ENCODE measurements at regions not wholly inside any gene's neighbourhood (a gene's known extent, or its start where the extent isn't known, plus 50 kb on each side); places are given as distances from the start of the nearest gene placed in this dataset.

- H3K9me3 Mint-ChIP-seq, result peaks cover 13% of the 10 kb centered on the region
Measured at GRCh38 chr11:129574431-129574830, 198.8 kb downstream of the BARX2 start.

GRCh38 chr11:129576652-129577051, 201.0 kb downstream of the BARX2 start:
- H3K4me1 Mint-ChIP-seq (ENCODE audit: low read depth), result no peaks in the 10 kb centered on the region
- no peaks in the 10 kb centered on the region for H3K36me3 Mint-ChIP-seq (ENCODE audit: low read depth)
- peaks cover 8% of the 10 kb centered on the region for H3K9me3 Mint-ChIP-seq
- H3K27me3 Mint-ChIP-seq, result no peaks in the 10 kb centered on the region
- no peak overlapping the region for H3K4me3 Mint-ChIP-seq
- H3K27ac Mint-ChIP-seq, result no peak overlapping the region

More at GRCh38 chr11:129574431-129574830, 198.8 kb downstream of the BARX2 start:
- H3K27me3 Mint-ChIP-seq, result no peaks in the 10 kb centered on the region
- no peaks in the 10 kb centered on the region for H3K36me3 Mint-ChIP-seq (ENCODE audit: low read depth)
- no peak overlapping the region for H3K4me3 Mint-ChIP-seq
- H3K27ac Mint-ChIP-seq, result no peak overlapping the region
- H3K4me1 Mint-ChIP-seq (ENCODE audit: low read depth), result no peaks in the 10 kb centered on the region

- no peaks in the 10 kb centered on the region for H3K36me3 Mint-ChIP-seq (ENCODE audit: low read depth)
- H3K27me3 Mint-ChIP-seq, result peaks cover 4% of the 10 kb centered on the region
- peaks cover 8% of the 10 kb centered on the region for H3K9me3 Mint-ChIP-seq
- H3K27ac Mint-ChIP-seq, result no peak overlapping the region
- no peak overlapping the region for H3K4me3 Mint-ChIP-seq
- H3K4me1 Mint-ChIP-seq (ENCODE audit: low read depth), result no peaks in the 10 kb centered on the region
Measured at GRCh38 chr11:129578006-129578405, 202.4 kb downstream of the BARX2 start.

- Mint-ChIP-seq H3K27ac (no peak overlapping the region), H3K27me3 (peaks cover 4% of the 10 kb centered on the region), H3K4me3 (no peak overlapping the region), H3K36me3 (ENCODE audit: low read depth) (no peaks in the 10 kb centered on the region), H3K4me1 (ENCODE audit: low read depth) (no peaks in the 10 kb centered on the region), H3K9me3 (no peaks in the 10 kb centered on the region)
Measured at GRCh38 chr11:129580278-129580677, 204.6 kb downstream of the BARX2 start.

- Mint-ChIP-seq H3K9me3 (no peaks in the 10 kb centered on the region), H3K36me3 (ENCODE audit: low read depth) (no peaks in the 10 kb centered on the region), H3K4me1 (ENCODE audit: low read depth) (no peaks in the 10 kb centered on the region), H3K4me3 (no peak overlapping the region), H3K27ac (no peak overlapping the region), H3K27me3 (peaks cover 14% of the 10 kb centered on the region)
Measured at GRCh38 chr11:129584316-129584715, 208.7 kb downstream of the BARX2 start.

- peaks cover 15% of the 10 kb centered on the region for H3K27me3 Mint-ChIP-seq
- H3K9me3 Mint-ChIP-seq, result no peaks in the 10 kb centered on the region
- H3K27ac Mint-ChIP-seq, result no peak overlapping the region
- no peaks in the 10 kb centered on the region for H3K4me1 Mint-ChIP-seq (ENCODE audit: low read depth)
- no peak overlapping the region for H3K4me3 Mint-ChIP-seq
- no peaks in the 10 kb centered on the region for H3K36me3 Mint-ChIP-seq (ENCODE audit: low read depth)
Measured at GRCh38 chr11:129589190-129589860, 213.7 kb downstream of the BARX2 start.

- H3K27me3 Mint-ChIP-seq, result peaks cover 15% of the 10 kb centered on the region
- H3K9me3 Mint-ChIP-seq, result no peaks in the 10 kb centered on the region
- no peak overlapping the region for H3K4me3 Mint-ChIP-seq
- no peaks in the 10 kb centered on the region for H3K4me1 Mint-ChIP-seq (ENCODE audit: low read depth)
- H3K27ac Mint-ChIP-seq, result no peak overlapping the region
- no peaks in the 10 kb centered on the region for H3K36me3 Mint-ChIP-seq (ENCODE audit: low read depth)
Measured at GRCh38 chr11:129590030-129590752, 214.5 kb downstream of the BARX2 start.

- Mint-ChIP-seq H3K4me3 (no peak overlapping the region), H3K36me3 (ENCODE audit: low read depth) (no peaks in the 10 kb centered on the region), H3K4me1 (ENCODE audit: low read depth) (no peaks in the 10 kb centered on the region), H3K27ac (no peak overlapping the region), H3K9me3 (no peaks in the 10 kb centered on the region), H3K27me3 (peaks cover 15% of the 10 kb centered on the region)
Measured at GRCh38 chr11:129590753-129591475, 215.3 kb downstream of the BARX2 start.

GRCh38 chr11:129591527-129591926, 215.9 kb downstream of the BARX2 start:
- Mint-ChIP-seq H3K27ac (no peak overlapping the region), H3K4me3 (no peak overlapping the region), H3K36me3 (ENCODE audit: low read depth) (no peaks in the 10 kb centered on the region), H3K4me1 (ENCODE audit: low read depth) (no peaks in the 10 kb centered on the region), H3K9me3 (peaks cover 5% of the 10 kb centered on the region), H3K27me3 (peaks cover 12% of the 10 kb centered on the region)

GRCh38 chr11:129592191-129592590, 216.5 kb downstream of the BARX2 start:
- H3K4me3 Mint-ChIP-seq, result no peak overlapping the region
- no peaks in the 10 kb centered on the region for H3K36me3 Mint-ChIP-seq (ENCODE audit: low read depth)
- peaks cover 8% of the 10 kb centered on the region for H3K27me3 Mint-ChIP-seq
- no peak overlapping the region for H3K27ac Mint-ChIP-seq
- no peaks in the 10 kb centered on the region for H3K4me1 Mint-ChIP-seq (ENCODE audit: low read depth)
- peaks cover 5% of the 10 kb centered on the region for H3K9me3 Mint-ChIP-seq

- no peak overlapping the region for H3K27ac Mint-ChIP-seq
- peaks cover 5% of the 10 kb centered on the region for H3K9me3 Mint-ChIP-seq
- H3K27me3 Mint-ChIP-seq, result peaks cover 8% of the 10 kb centered on the region
- no peaks in the 10 kb centered on the region for H3K36me3 Mint-ChIP-seq (ENCODE audit: low read depth)
- no peak overlapping the region for H3K4me3 Mint-ChIP-seq
- H3K4me1 Mint-ChIP-seq (ENCODE audit: low read depth), result no peaks in the 10 kb centered on the region
Measured at GRCh38 chr11:129593098-129593497, 217.4 kb downstream of the BARX2 start.

GRCh38 chr11:129595038-129595962, 219.7 kb downstream of the BARX2 start:
- Mint-ChIP-seq H3K27ac (no peak overlapping the region), H3K4me3 (no peak overlapping the region), H3K36me3 (ENCODE audit: low read depth) (no peaks in the 10 kb centered on the region), H3K27me3 (peaks cover 5% of the 10 kb centered on the region), H3K4me1 (ENCODE audit: low read depth) (no peaks in the 10 kb centered on the region), H3K9me3 (peaks cover 5% of the 10 kb centered on the region)

- no peaks in the 10 kb centered on the region for H3K4me1 Mint-ChIP-seq (ENCODE audit: low read depth)
- peaks cover 5% of the 10 kb centered on the region for H3K9me3 Mint-ChIP-seq
- no peak overlapping the region for H3K4me3 Mint-ChIP-seq
- H3K27ac Mint-ChIP-seq, result no peak overlapping the region
- H3K36me3 Mint-ChIP-seq (ENCODE audit: low read depth), result no peaks in the 10 kb centered on the region
- peaks cover 5% of the 10 kb centered on the region for H3K27me3 Mint-ChIP-seq
Measured at GRCh38 chr11:129596351-129596750, 219.3 kb upstream of the TMEM45B start.

GRCh38 chr11:129598378-129598777, 217.3 kb upstream of the TMEM45B start:
- Mint-ChIP-seq H3K9me3 (peaks cover 5% of the 10 kb centered on the region), H3K4me1 (ENCODE audit: low read depth) (no peaks in the 10 kb centered on the region), H3K27ac (no peak overlapping the region), H3K36me3 (ENCODE audit: low read depth) (no peaks in the 10 kb centered on the region), H3K27me3 (no peaks in the 10 kb centered on the region), H3K4me3 (no peak overlapping the region)
